ENCODE measurements at regions not wholly inside any gene's neighbourhood (a gene's known extent, or its start where the extent isn't known, plus 50 kb on each side); places are given as distances from the start of the nearest gene placed in this dataset.

DNA sequence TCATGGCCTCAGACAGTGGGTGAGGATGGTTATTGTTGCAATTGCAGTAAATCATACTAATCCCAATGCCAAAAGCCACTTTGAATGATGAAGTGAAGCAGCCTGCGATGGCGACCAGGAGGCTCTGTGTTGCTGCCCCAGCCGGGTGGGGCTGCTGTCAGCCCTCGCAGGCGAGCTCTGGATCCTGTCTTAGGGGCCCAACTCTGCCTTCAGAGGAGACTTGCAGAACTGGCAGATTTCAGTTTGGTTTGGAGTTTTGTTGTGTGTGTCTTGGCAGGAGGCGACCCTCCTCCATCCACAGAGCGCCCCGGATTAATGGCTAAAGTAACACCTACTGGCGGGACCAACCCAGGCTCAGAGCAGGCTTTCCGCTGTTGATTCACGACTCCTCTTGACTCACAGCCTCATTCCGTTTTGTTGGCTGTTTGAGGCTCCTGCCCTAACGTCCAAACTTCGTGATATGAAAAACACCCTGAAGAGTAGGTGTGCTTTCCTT is 67.9 kb upstream of the BMPER start:
- H3K36me3 ChIP-seq (ENCODE audit: control insufficient read depth, insufficient read depth, low read length): no peaks in the 10 kb centered on the region
- 93 to 95% methylated on average over 14 of the region's 14 CpGs for WGBS, 2 experiments
- H3K27ac ChIP-seq (ENCODE audit: insufficient read depth, low read depth, low read length, poor library complexity, severe bottlenecking): no peak overlapping the region
- peaks cover under 1% of the 10 kb centered on the region for H3K4me1 ChIP-seq (ENCODE audit: control insufficient read depth, insufficient read depth, low read length)
- no peaks in the 10 kb centered on the region for H3K27me3 ChIP-seq (ENCODE audit: control insufficient read depth, insufficient read depth, low read length, poor library complexity, severe bottlenecking)
- H3K9me3 ChIP-seq (ENCODE audit: control insufficient read depth, low read length): no peaks in the 10 kb centered on the region
- no peak overlapping the region for H3K4me3 ChIP-seq (ENCODE audit: insufficient read depth, low read depth, low read length)

- no peaks in the 10 kb centered on the region for H3K4me1 ChIP-seq (ENCODE audit: control insufficient read depth, insufficient read depth, low read length)
- no peak overlapping the region for H3K27ac ChIP-seq (ENCODE audit: insufficient read depth, low read depth, low read length, poor library complexity, severe bottlenecking)
- H3K27me3 ChIP-seq (ENCODE audit: control insufficient read depth, insufficient read depth, low read length, poor library complexity, severe bottlenecking): no peaks in the 10 kb centered on the region
- no peaks in the 10 kb centered on the region for H3K9me3 ChIP-seq (ENCODE audit: control insufficient read depth, low read length)
- no peak overlapping the region for H3K4me3 ChIP-seq (ENCODE audit: insufficient read depth, low read depth, low read length)
- no peaks in the 10 kb centered on the region for H3K36me3 ChIP-seq (ENCODE audit: control insufficient read depth, insufficient read depth, low read length)
- 92 to 95% methylated on average over 1 of the region's 1 CpG for WGBS, 2 experiments
Measured at GRCh38 chr7:33841031-33841430, 64.3 kb upstream of the BMPER start.

GRCh38 chr7:33841705-33842129 is 63.6 kb upstream of the BMPER start:
- Histone ChIP-seq H3K9me3 (ENCODE audit: control insufficient read depth, low read length) (no peaks in the 10 kb centered on the region), H3K36me3 (ENCODE audit: control insufficient read depth, insufficient read depth, low read length) (no peaks in the 10 kb centered on the region), H3K4me1 (ENCODE audit: control insufficient read depth, insufficient read depth, low read length) (no peaks in the 10 kb centered on the region), H3K27ac (ENCODE audit: insufficient read depth, low read depth, low read length, poor library complexity, severe bottlenecking) (no peak overlapping the region), H3K4me3 (ENCODE audit: insufficient read depth, low read depth, low read length) (no peak overlapping the region), H3K27me3 (ENCODE audit: control insufficient read depth, insufficient read depth, low read length, poor library complexity, severe bottlenecking) (no peaks in the 10 kb centered on the region)
- WGBS, 2 experiments: 97 to 99% methylated on average over 2 to 3 of the region's 3 CpGs

DNA sequence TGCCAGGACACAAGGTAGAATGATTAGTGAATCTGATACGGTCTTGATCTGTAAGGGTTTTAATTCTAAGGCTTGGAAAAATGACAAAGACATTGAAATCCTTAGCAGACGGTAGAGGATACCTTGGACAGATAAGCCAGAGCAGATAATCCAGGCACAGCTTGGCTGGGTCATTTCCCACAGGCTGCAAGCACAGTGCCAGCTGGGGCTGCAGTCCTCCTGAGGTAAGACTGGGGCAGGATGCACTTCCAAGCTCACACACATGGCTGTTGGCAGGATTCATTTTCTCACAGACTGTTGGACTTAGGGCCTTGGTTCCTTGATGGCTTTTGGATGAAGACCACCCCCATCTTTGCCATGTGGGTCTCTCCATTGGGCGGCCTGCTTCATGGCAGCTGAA is 63.2 kb upstream of the BMPER start:
- 95 to 98% methylated on average over 3 of the region's 3 CpGs for WGBS, 2 experiments
- Histone ChIP-seq H3K9me3 (ENCODE audit: control insufficient read depth, low read length) (no peaks in the 10 kb centered on the region), H3K27ac (ENCODE audit: insufficient read depth, low read depth, low read length, poor library complexity, severe bottlenecking) (no peak overlapping the region), H3K4me1 (ENCODE audit: control insufficient read depth, insufficient read depth, low read length) (no peaks in the 10 kb centered on the region), H3K4me3 (ENCODE audit: insufficient read depth, low read depth, low read length) (no peak overlapping the region), H3K36me3 (ENCODE audit: control insufficient read depth, insufficient read depth, low read length) (no peaks in the 10 kb centered on the region), H3K27me3 (ENCODE audit: control insufficient read depth, insufficient read depth, low read length, poor library complexity, severe bottlenecking) (no peaks in the 10 kb centered on the region)

- no peak overlapping the region for H3K27ac ChIP-seq (ENCODE audit: insufficient read depth, low read depth, low read length, poor library complexity, severe bottlenecking)
- no peaks in the 10 kb centered on the region for H3K4me1 ChIP-seq (ENCODE audit: control insufficient read depth, insufficient read depth, low read length)
- 95 to 96% methylated on average over 11 of the region's 11 CpGs for WGBS, 2 experiments
- no peaks in the 10 kb centered on the region for H3K9me3 ChIP-seq (ENCODE audit: control insufficient read depth, low read length)
- H3K4me3 ChIP-seq (ENCODE audit: insufficient read depth, low read depth, low read length): no peak overlapping the region
- no peaks in the 10 kb centered on the region for H3K27me3 ChIP-seq (ENCODE audit: control insufficient read depth, insufficient read depth, low read length, poor library complexity, severe bottlenecking)
- H3K36me3 ChIP-seq (ENCODE audit: control insufficient read depth, insufficient read depth, low read length): no peaks in the 10 kb centered on the region
Measured at GRCh38 chr7:33845991-33846509, 59.3 kb upstream of the BMPER start.

GRCh38 chr7:33849004-33849403 is 56.3 kb upstream of the BMPER start:
- Histone ChIP-seq H3K4me3 (ENCODE audit: insufficient read depth, low read depth, low read length) (no peak overlapping the region), H3K27me3 (ENCODE audit: control insufficient read depth, insufficient read depth, low read length, poor library complexity, severe bottlenecking) (no peaks in the 10 kb centered on the region), H3K9me3 (ENCODE audit: control insufficient read depth, low read length) (no peaks in the 10 kb centered on the region), H3K4me1 (ENCODE audit: control insufficient read depth, insufficient read depth, low read length) (no peaks in the 10 kb centered on the region), H3K27ac (ENCODE audit: insufficient read depth, low read depth, low read length, poor library complexity, severe bottlenecking) (no peak overlapping the region), H3K36me3 (ENCODE audit: control insufficient read depth, insufficient read depth, low read length) (no peaks in the 10 kb centered on the region)
- 85 to 95% methylated on average over 2 of the region's 2 CpGs for WGBS, 2 experiments

DNA sequence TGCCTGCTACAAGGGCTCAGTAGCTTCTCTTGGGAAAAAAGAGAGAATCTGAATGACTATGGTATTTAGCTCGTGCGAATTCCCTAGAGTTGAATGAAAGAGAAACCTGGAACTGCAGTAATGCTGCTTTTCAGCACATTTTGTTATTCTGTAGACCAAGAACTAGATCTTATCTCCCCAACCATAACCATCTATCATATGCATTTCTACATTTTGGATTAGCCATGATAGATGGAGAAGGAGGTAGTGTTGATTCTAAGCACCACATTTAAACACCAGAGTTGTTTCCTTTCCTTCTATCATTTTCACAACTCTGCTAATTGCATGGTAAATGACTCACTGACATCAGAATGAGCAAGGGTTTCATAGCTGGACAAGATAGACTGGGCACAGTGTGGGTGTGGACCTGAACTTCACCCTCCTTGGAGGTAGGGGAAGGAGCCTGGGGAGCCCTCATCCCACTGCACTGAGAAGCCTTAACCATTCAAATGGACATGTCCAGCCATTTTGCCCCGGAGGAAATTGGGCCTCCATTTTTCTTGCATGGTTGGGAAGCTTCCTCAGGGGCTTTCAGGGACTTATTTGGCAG is 55.3 kb upstream of the BMPER start:
- Histone ChIP-seq H3K27ac (ENCODE audit: insufficient read depth, low read depth, low read length, poor library complexity, severe bottlenecking) (no peak overlapping the region), H3K36me3 (ENCODE audit: control insufficient read depth, insufficient read depth, low read length) (no peaks in the 10 kb centered on the region), H3K4me1 (ENCODE audit: control insufficient read depth, insufficient read depth, low read length) (no peaks in the 10 kb centered on the region), H3K27me3 (ENCODE audit: control insufficient read depth, insufficient read depth, low read length, poor library complexity, severe bottlenecking) (no peaks in the 10 kb centered on the region), H3K9me3 (ENCODE audit: control insufficient read depth, low read length) (no peaks in the 10 kb centered on the region), H3K4me3 (ENCODE audit: insufficient read depth, low read depth, low read length) (no peak overlapping the region)
- WGBS, 2 experiments: 91 to 95% methylated on average over 3 of the region's 3 CpGs

- H3K4me1 ChIP-seq (ENCODE audit: control insufficient read depth, insufficient read depth, low read length): no peaks in the 10 kb centered on the region
- H3K36me3 ChIP-seq (ENCODE audit: control insufficient read depth, insufficient read depth, low read length): no peaks in the 10 kb centered on the region
- WGBS, 2 experiments: 94% methylated on average over 1 of the region's 1 CpG
- H3K27ac ChIP-seq (ENCODE audit: insufficient read depth, low read depth, low read length, poor library complexity, severe bottlenecking): no peak overlapping the region
- no peaks in the 10 kb centered on the region for H3K27me3 ChIP-seq (ENCODE audit: control insufficient read depth, insufficient read depth, low read length, poor library complexity, severe bottlenecking)
- no peaks in the 10 kb centered on the region for H3K9me3 ChIP-seq (ENCODE audit: control insufficient read depth, low read length)
- H3K4me3 ChIP-seq (ENCODE audit: insufficient read depth, low read depth, low read length): no peak overlapping the region
Measured at GRCh38 chr7:33850768-33851167, 54.6 kb upstream of the BMPER start.

- Histone ChIP-seq H3K36me3 (ENCODE audit: control insufficient read depth, insufficient read depth, low read length) (no peaks in the 10 kb centered on the region), H3K27me3 (ENCODE audit: control insufficient read depth, insufficient read depth, low read length, poor library complexity, severe bottlenecking) (no peaks in the 10 kb centered on the region), H3K4me3 (ENCODE audit: insufficient read depth, low read depth, low read length) (no peak overlapping the region), H3K9me3 (ENCODE audit: control insufficient read depth, low read length) (no peaks in the 10 kb centered on the region), H3K4me1 (ENCODE audit: control insufficient read depth, insufficient read depth, low read length) (no peaks in the 10 kb centered on the region), H3K27ac (ENCODE audit: insufficient read depth, low read depth, low read length, poor library complexity, severe bottlenecking) (no peak overlapping the region)
- 88 to 95% methylated on average over 3 of the region's 3 CpGs for WGBS, 2 experiments
Measured at GRCh38 chr7:33852838-33853237, 52.5 kb upstream of the BMPER start.

DNA sequence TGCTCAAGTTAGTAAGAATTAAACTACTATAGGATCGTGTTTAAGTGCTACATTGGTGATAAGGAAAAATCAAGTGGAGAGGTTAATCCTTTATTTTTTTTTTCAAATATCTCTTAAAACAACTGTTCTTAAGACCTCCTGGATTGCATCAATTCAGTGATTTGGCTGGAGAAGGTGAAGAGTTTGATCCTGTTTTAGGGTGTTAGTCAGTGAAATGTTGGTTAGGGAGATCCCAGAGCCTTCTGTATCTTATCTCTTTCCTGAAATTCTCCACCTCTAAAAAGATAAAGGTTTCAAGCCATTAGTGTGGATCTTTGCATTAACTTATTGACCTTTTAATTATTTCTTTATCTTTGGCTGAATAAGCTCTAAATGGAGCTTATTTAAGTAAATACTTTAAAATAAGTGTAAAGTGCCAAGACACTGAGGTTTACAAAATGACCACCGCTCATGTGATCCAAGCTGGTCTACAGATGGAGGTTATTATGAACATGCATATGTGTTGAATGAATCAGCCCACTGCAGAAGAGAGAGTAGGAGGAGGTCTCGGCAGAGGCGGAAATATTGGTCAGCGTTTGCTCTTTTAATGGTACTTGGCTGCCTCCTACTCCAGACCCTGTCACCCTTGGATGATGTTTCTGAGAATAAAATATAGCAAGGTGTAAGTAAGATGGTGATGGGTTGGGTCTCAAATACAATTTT is 51.8 kb upstream of the BMPER start:
- Histone ChIP-seq H3K4me3 (ENCODE audit: insufficient read depth, low read depth, low read length) (no peak overlapping the region), H3K27me3 (ENCODE audit: control insufficient read depth, insufficient read depth, low read length, poor library complexity, severe bottlenecking) (no peaks in the 10 kb centered on the region), H3K9me3 (ENCODE audit: control insufficient read depth, low read length) (no peaks in the 10 kb centered on the region), H3K27ac (ENCODE audit: insufficient read depth, low read depth, low read length, poor library complexity, severe bottlenecking) (no peak overlapping the region), H3K36me3 (ENCODE audit: control insufficient read depth, insufficient read depth, low read length) (no peaks in the 10 kb centered on the region), H3K4me1 (ENCODE audit: control insufficient read depth, insufficient read depth, low read length) (no peaks in the 10 kb centered on the region)
- whole genome bisulfite sequencing, 2 experiments: 90 to 96% methylated on average over 4 of the region's 5 CpGs

All from ectodermal cell (in vitro differentiated cells).